ENCODE measurements at regions not wholly inside any gene's neighbourhood (a gene's known extent, or its start where the extent isn't known, plus 50 kb on each side); places are given as distances from the start of the nearest gene placed in this dataset.

DNA sequence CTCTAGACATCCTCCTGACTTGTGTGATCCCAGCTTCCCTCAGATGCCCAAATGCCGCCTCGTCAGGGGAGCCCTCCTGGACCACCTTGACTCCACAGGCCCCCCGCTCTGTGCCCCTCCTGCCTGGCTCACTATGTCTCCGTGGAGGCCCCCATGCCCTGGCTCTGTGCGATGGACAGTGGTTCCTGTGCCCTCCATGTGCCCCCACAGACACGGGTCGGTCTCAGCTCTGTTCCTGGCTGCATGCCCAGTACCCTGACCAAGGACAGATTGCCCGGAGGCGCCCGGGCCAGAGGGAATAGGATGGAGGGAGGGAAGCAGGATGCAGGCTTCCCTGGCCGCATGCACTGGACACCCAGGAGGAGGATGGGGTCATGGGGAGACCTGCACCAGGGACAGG, 1274.6 kb downstream of the BRD1 start:
- TF ChIP-seq TAF1 (IDR thresholded peaks at IDR 0.05; ENCODE audit: low read depth, low read length), result no peak
- no peak for TF ChIP-seq POLR2AphosphoS5 (IDR thresholded peaks at IDR 0.05; ENCODE audit: low read depth, low read length)
- no peak for TF ChIP-seq POU2F2 (IDR thresholded peaks at IDR 0.05; ENCODE audit: low read depth, low read length)

Data from GM12891 (cell line).